ENCODE measurements at regions not wholly inside any gene's neighbourhood (a gene's known extent, or its start where the extent isn't known, plus 50 kb on each side); places are given as distances from the start of the nearest gene placed in this dataset.

- no peaks in the 10 kb centered on the region for H3K36me3 ChIP-seq (ENCODE audit: control insufficient read depth, insufficient read depth, low read length)
- H3K4me1 ChIP-seq (ENCODE audit: control insufficient read depth, insufficient read depth, low read length), result peaks cover 44% of the 10 kb centered on the region
- BruUV-seq (replicated peaks), result no TSS peak
- no peak for DNase-seq (ENCODE audit: low read depth, low spot score)
- no peak overlapping the region for H3K27ac ChIP-seq (ENCODE audit: low read length)
- POLR2A ChIA-PET, result no interaction called here
- no peak for ATAC-seq
- in situ Hi-C loops (cut with HindIII; ENCODE audit: low pct_unique_long_range_greater_than_20kb, low sequenced_read_pairs) (no loop called here), intact Hi-C loops (cut with micrococcal nuclease; ENCODE audit: unreplicated experiment) (no loop called here)
- TF ChIP-seq TCF7L2 (IDR thresholded peaks at IDR 0.05; ENCODE audit: low read depth, low read length), result no peak
- TF ChIP-seq POLR2AphosphoS5 (IDR thresholded peaks at IDR 0.05; ENCODE audit: low read depth, low read length), result no peak
- no peak for TF ChIP-seq SIN3A (IDR thresholded peaks at IDR 0.05; ENCODE audit: borderline replicate concordance, insufficient read depth, low read depth, low read length)
- no peak for TF ChIP-seq REST (IDR thresholded peaks at IDR 0.05; ENCODE audit: insufficient read depth in 1 of 2, low read depth in 2 of 2, low read length in 1 of 2)
- TF ChIP-seq CTCF (IDR thresholded peaks at IDR 0.05), result no peak
- CTCF ChIA-PET, result interaction anchor here (0.6 kb wide), 2 partner anchors 177 to 1409 kb away, joined by 3 read pairs; no protein-coding TSS in a partner anchor
- no peak overlapping the region for H3K4me3 ChIP-seq (ENCODE audit: low read depth in 2 of 2, low read length in 2 of 2)
- H3K9me3 ChIP-seq (ENCODE audit: control insufficient read depth, insufficient read depth, low read depth, low read length), result no peaks in the 10 kb centered on the region
- no peaks in the 10 kb centered on the region for H3K27me3 ChIP-seq (ENCODE audit: control insufficient read depth, insufficient read depth, low read length)
These were observed 133.4 kb downstream of the RHOU start for GRCh38 chr1:228868731-228869024.

- BruUV-seq (replicated peaks), result no TSS peak
- in situ Hi-C loops (cut with HindIII; ENCODE audit: low pct_unique_long_range_greater_than_20kb, low sequenced_read_pairs), result no loop called here
- intact Hi-C loops (cut with micrococcal nuclease; ENCODE audit: unreplicated experiment), result no loop called here
These were observed 134.1 kb downstream of the RHOU start for GRCh38 chr1:228869312-228869824.

More at GRCh38 chr1:228869312-228869824, 134.1 kb downstream of the RHOU start:
- CTCF ChIA-PET, result no interaction called here
- H3K4me1 ChIP-seq (ENCODE audit: control insufficient read depth, insufficient read depth, low read length), result peaks cover 40% of the 10 kb centered on the region
- ATAC-seq (no peak), DNase-seq (ENCODE audit: low read depth, low spot score) (no peak)
- no peaks in the 10 kb centered on the region for H3K9me3 ChIP-seq (ENCODE audit: control insufficient read depth, insufficient read depth, low read depth, low read length)
- no peaks in the 10 kb centered on the region for H3K36me3 ChIP-seq (ENCODE audit: control insufficient read depth, insufficient read depth, low read length)
- no peak overlapping the region for H3K4me3 ChIP-seq (ENCODE audit: low read depth in 2 of 2, low read length in 2 of 2)
- H3K27me3 ChIP-seq (ENCODE audit: control insufficient read depth, insufficient read depth, low read length), result no peaks in the 10 kb centered on the region
- H3K27ac ChIP-seq (ENCODE audit: low read length), result no peak overlapping the region
- TF ChIP-seq SIN3A (IDR thresholded peaks at IDR 0.05; ENCODE audit: borderline replicate concordance, insufficient read depth, low read depth, low read length) (no peak), REST (IDR thresholded peaks at IDR 0.05; ENCODE audit: insufficient read depth in 1 of 2, low read depth in 2 of 2, low read length in 1 of 2) (no peak), POLR2AphosphoS5 (IDR thresholded peaks at IDR 0.05; ENCODE audit: low read depth, low read length) (no peak), CTCF (IDR thresholded peaks at IDR 0.05) (no peak), TCF7L2 (IDR thresholded peaks at IDR 0.05; ENCODE audit: low read depth, low read length) (no peak)
- POLR2A ChIA-PET, result no interaction called here

Data from Panc1 (cell line).